ENCODE measurements at regions not wholly inside any gene's neighbourhood (a gene's known extent, or its start where the extent isn't known, plus 50 kb on each side); places are given as distances from the start of the nearest gene placed in this dataset.

DNA sequence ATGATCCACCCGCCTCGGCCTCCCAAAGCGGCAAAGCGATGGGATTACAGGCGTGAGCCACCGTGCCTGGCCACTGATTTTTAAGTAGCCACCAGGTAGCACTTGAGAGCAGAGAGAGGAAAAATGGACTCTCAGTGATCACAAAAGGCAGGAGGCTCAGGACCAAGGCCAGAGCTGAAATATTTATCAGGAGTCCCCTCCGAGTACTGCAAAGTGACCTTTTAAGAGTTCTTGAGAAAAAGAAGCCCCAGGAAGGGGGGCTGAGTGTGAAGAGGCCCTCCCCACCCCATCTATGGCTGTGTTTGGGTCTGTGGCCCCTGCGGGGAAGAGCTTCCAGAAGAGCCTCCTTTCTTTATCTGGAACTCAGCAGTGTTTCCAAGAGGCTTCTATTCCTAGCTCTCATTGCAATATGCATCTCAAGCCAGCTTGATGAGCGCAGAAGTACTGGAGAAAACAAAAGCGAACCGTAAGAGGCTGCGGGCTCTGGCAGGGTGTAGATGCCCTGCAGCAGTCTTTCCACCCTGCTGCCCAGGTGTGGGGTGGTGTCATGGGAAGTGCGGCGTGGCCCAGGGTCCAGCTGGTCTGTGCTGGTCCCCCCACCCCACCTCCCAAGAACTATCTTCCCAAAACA, 75.5 kb upstream of the CDK20 start (continued):
- TF ChIP-seq, protein P1, sequence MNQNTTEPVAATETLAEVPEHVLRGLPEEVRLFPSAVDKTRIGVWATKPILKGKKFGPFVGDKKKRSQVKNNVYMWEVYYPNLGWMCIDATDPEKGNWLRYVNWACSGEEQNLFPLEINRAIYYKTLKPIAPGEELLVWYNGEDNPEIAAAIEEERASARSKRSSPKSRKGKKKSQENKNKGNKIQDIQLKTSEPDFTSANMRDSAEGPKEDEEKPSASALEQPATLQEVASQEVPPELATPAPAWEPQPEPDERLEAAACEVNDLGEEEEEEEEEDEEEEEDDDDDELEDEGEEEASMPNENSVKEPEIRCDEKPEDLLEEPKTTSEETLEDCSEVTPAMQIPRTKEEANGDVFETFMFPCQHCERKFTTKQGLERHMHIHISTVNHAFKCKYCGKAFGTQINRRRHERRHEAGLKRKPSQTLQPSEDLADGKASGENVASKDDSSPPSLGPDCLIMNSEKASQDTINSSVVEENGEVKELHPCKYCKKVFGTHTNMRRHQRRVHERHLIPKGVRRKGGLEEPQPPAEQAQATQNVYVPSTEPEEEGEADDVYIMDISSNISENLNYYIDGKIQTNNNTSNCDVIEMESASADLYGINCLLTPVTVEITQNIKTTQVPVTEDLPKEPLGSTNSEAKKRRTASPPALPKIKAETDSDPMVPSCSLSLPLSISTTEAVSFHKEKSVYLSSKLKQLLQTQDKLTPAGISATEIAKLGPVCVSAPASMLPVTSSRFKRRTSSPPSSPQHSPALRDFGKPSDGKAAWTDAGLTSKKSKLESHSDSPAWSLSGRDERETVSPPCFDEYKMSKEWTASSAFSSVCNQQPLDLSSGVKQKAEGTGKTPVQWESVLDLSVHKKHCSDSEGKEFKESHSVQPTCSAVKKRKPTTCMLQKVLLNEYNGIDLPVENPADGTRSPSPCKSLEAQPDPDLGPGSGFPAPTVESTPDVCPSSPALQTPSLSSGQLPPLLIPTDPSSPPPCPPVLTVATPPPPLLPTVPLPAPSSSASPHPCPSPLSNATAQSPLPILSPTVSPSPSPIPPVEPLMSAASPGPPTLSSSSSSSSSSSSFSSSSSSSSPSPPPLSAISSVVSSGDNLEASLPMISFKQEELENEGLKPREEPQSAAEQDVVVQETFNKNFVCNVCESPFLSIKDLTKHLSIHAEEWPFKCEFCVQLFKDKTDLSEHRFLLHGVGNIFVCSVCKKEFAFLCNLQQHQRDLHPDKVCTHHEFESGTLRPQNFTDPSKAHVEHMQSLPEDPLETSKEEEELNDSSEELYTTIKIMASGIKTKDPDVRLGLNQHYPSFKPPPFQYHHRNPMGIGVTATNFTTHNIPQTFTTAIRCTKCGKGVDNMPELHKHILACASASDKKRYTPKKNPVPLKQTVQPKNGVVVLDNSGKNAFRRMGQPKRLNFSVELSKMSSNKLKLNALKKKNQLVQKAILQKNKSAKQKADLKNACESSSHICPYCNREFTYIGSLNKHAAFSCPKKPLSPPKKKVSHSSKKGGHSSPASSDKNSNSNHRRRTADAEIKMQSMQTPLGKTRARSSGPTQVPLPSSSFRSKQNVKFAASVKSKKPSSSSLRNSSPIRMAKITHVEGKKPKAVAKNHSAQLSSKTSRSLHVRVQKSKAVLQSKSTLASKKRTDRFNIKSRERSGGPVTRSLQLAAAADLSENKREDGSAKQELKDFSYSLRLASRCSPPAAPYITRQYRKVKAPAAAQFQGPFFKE (tag by site-specific recombination; IDR thresholded peaks at IDR 0.05; ENCODE audit: borderline replicate concordance), result no peak

DNA sequence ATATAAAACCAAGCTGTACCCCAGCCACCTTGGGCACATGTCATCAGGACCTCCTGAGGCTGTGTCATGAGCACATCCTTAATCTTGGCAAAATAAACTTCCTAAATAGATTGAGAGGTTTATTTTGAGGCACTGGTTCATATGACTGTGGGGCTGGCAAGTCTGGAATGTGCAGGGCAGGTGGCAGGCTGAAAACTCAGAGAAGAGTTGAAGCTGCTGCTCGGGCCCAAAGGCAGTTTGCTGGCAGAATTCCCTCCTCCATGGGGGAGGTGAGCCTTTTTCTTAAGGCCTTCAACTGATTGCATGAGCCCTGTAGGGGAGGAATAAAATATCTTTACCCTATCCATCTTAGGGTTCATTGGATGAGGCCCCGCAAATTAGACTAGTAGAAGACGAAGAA, 72.2 kb upstream of the CDK20 start:
- no peaks in the 10 kb centered on the region for H3K4me1 ChIP-seq (ENCODE audit: control insufficient read depth, insufficient read depth, low read length)
- ChIA-PET POLR2A (no interaction called here), CTCF (no interaction called here)
- H3K9me3 ChIP-seq (ENCODE audit: control insufficient read depth, insufficient read depth, low read depth, low read length), result no peaks in the 10 kb centered on the region
- H3K4me3 ChIP-seq (ENCODE audit: low read depth, low read length), result no peak overlapping the region
- no peak overlapping the region for H3K27ac ChIP-seq (ENCODE audit: extremely low read depth, low read depth, low read length)
- H3K36me3 ChIP-seq (ENCODE audit: control insufficient read depth in 2 of 2, insufficient read depth in 1 of 2, low read length in 2 of 2), result no peaks in the 10 kb centered on the region
- TF ChIP-seq BCL11A (tag by site-specific recombination; IDR thresholded peaks at IDR 0.05; ENCODE audit: low read depth) (no peak), ZNF184 (tag by site-specific recombination; IDR thresholded peaks at IDR 0.05) (no peak), ZNF155 (tag by site-specific recombination; IDR thresholded peaks at IDR 0.05) (no peak), ZBTB7A (tag by site-specific recombination; IDR thresholded peaks at IDR 0.05; ENCODE audit: low read depth) (no peak), ZNF626 (tag by site-specific recombination; IDR thresholded peaks at IDR 0.05) (no peak), SP7 (tag by site-specific recombination; IDR thresholded peaks at IDR 0.05) (no peak), HOXD13 (CRISPR knock-in tag; IDR thresholded peaks at IDR 0.05; ENCODE audit: borderline replicate concordance) (no peak), ZNF292 (tag by site-specific recombination; IDR thresholded peaks at IDR 0.05; ENCODE audit: borderline replicate concordance, low read depth) (no peak), ZNF350 (tag by site-specific recombination; IDR thresholded peaks at IDR 0.05) (no peak), ZNF530 (tag by site-specific recombination; IDR thresholded peaks at IDR 0.05; ENCODE audit: low read depth) (no peak), ZNF707 (tag by site-specific recombination; IDR thresholded peaks at IDR 0.05) (no peak), ZNF133 (tag by site-specific recombination; IDR thresholded peaks at IDR 0.05) (no peak), ZNF521 (tag by site-specific recombination; IDR thresholded peaks at IDR 0.05) (no peak), ZNF501 (tag by site-specific recombination; IDR thresholded peaks at IDR 0.05) (no peak)
- TF ChIP-seq, protein P2, sequence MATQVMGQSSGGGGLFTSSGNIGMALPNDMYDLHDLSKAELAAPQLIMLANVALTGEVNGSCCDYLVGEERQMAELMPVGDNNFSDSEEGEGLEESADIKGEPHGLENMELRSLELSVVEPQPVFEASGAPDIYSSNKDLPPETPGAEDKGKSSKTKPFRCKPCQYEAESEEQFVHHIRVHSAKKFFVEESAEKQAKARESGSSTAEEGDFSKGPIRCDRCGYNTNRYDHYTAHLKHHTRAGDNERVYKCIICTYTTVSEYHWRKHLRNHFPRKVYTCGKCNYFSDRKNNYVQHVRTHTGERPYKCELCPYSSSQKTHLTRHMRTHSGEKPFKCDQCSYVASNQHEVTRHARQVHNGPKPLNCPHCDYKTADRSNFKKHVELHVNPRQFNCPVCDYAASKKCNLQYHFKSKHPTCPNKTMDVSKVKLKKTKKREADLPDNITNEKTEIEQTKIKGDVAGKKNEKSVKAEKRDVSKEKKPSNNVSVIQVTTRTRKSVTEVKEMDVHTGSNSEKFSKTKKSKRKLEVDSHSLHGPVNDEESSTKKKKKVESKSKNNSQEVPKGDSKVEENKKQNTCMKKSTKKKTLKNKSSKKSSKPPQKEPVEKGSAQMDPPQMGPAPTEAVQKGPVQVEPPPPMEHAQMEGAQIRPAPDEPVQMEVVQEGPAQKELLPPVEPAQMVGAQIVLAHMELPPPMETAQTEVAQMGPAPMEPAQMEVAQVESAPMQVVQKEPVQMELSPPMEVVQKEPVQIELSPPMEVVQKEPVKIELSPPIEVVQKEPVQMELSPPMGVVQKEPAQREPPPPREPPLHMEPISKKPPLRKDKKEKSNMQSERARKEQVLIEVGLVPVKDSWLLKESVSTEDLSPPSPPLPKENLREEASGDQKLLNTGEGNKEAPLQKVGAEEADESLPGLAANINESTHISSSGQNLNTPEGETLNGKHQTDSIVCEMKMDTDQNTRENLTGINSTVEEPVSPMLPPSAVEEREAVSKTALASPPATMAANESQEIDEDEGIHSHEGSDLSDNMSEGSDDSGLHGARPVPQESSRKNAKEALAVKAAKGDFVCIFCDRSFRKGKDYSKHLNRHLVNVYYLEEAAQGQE (tag by site-specific recombination; IDR thresholded peaks at IDR 0.05), result no peak
- TF ChIP-seq, protein P3, sequence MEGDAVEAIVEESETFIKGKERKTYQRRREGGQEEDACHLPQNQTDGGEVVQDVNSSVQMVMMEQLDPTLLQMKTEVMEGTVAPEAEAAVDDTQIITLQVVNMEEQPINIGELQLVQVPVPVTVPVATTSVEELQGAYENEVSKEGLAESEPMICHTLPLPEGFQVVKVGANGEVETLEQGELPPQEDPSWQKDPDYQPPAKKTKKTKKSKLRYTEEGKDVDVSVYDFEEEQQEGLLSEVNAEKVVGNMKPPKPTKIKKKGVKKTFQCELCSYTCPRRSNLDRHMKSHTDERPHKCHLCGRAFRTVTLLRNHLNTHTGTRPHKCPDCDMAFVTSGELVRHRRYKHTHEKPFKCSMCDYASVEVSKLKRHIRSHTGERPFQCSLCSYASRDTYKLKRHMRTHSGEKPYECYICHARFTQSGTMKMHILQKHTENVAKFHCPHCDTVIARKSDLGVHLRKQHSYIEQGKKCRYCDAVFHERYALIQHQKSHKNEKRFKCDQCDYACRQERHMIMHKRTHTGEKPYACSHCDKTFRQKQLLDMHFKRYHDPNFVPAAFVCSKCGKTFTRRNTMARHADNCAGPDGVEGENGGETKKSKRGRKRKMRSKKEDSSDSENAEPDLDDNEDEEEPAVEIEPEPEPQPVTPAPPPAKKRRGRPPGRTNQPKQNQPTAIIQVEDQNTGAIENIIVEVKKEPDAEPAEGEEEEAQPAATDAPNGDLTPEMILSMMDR (tag by site-specific recombination; IDR thresholded peaks at IDR 0.05), result no peak
- TF ChIP-seq, protein P1 (tag by site-specific recombination; IDR thresholded peaks at IDR 0.05; ENCODE audit: borderline replicate concordance), result no peak

Measured in HEK293 (cell line).